Dedifferentiated amniotic fluid mesenchymal stem cell (primary cell): ENCODE measurements at regions not wholly inside any gene's neighbourhood (a gene's known extent, or its start where the extent isn't known, plus 50 kb on each side); places are given as distances from the start of the nearest gene placed in this dataset.
A peak's percentile ranks its signal among the peaks of the same experiment; 100 is the strongest.
"Not testable (repeated sequence)": the region's sequence is repeated elsewhere in the genome, so short reads cannot be mapped to it uniquely, and the experiment has no call there.

Experiments
- DNase-seq: peaks from one replicate; pipeline ENCODE4 v3.0.0-alpha.2; 2016; ENCODE audit errors: extremely low spot score

- DNase-seq = no peak
These were observed 103.9 kb upstream of the FHL2 start for GRCh38 chr2:105502625-105503334.

GRCh38 chr2:105498281-105498846 lies 99.5 kb upstream of the FHL2 start:
- no peak for DNase-seq

GRCh38 chr2:105497094-105497493 lies 98.2 kb upstream of the FHL2 start:
- DNase-seq = no peak

- DNase-seq = no peak
These were observed 97.4 kb upstream of the FHL2 start for GRCh38 chr2:105496271-105496670.

GRCh38 chr2:105494683-105495425 lies 96.0 kb upstream of the FHL2 start:
- DNase-seq = no peak

GRCh38 chr2:105490956-105491355 lies 92.1 kb upstream of the FHL2 start:
- no peak for DNase-seq

GRCh38 chr2:105490204-105490603 lies 91.4 kb upstream of the FHL2 start:
- DNase-seq = no peak

GRCh38 chr2:105489168-105489878 lies 90.5 kb upstream of the FHL2 start:
- DNase-seq = no peak

- no peak for DNase-seq
These were observed 89.4 kb upstream of the FHL2 start for GRCh38 chr2:105488285-105488684.

- peak; percentile 82 for DNase-seq
These were observed 88.6 kb upstream of the FHL2 start for GRCh38 chr2:105487142-105488069.

- DNase-seq = no peak
These were observed 87.9 kb upstream of the FHL2 start for GRCh38 chr2:105486762-105487141.

GRCh38 chr2:105478670-105479069 lies 79.8 kb upstream of the FHL2 start:
- DNase-seq = no peak

- not testable (repeated sequence) for DNase-seq
These were observed 78.3 kb upstream of the FHL2 start for GRCh38 chr2:105477050-105477620.

GRCh38 chr2:105473011-105473410 lies 74.2 kb upstream of the FHL2 start:
- DNase-seq = no peak

GRCh38 chr2:105470979-105471378 lies 72.1 kb upstream of the FHL2 start:
- no peak for DNase-seq

GRCh38 chr2:105469781-105470180 lies 70.9 kb upstream of the FHL2 start:
- no peak for DNase-seq

GRCh38 chr2:105468582-105469042 lies 69.8 kb upstream of the FHL2 start:
- DNase-seq = no peak

- no peak for DNase-seq
These were observed 65.5 kb upstream of the FHL2 start for GRCh38 chr2:105464325-105464724.

- DNase-seq = no peak
These were observed 61.3 kb upstream of the FHL2 start for GRCh38 chr2:105460048-105460732.

GRCh38 chr2:105458076-105458475 lies 59.2 kb upstream of the FHL2 start:
- no peak for DNase-seq
